HT1080 (cell line): ENCODE measurements at regions not wholly inside any gene's neighbourhood (a gene's known extent, or its start where the extent isn't known, plus 50 kb on each side); places are given as distances from the start of the nearest gene placed in this dataset.
"Not testable (repeated sequence)": the region's sequence is repeated elsewhere in the genome, so short reads cannot be mapped to it uniquely, and the experiment has no call there.

Experiments
- DNase-seq: peaks from one replicate; pipeline ENCODE4 v3.0.0-alpha.2; 2015; ENCODE audit warnings: low read depth

DNA sequence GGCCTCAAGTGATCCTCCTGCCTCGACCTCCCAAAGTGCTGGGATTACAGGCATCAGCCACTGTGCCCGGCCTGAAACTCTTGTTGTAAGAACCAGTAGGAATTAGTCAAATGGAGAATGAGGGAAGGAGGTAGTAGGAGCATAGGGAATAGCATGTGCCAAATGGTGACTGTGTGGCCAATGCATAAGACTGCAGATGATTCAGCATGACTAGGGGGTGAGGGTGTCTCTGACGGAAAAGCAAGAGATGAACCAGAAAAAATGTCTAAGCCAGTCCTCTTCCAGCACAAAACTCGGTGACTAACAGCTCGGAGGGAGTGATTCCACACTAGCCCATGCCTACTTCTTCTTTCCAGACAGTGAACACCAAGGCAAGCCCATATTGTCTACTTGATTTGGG lies 58.2 kb upstream of the DUSP21 start:
- peak; percentile 80 for DNase-seq

DNA sequence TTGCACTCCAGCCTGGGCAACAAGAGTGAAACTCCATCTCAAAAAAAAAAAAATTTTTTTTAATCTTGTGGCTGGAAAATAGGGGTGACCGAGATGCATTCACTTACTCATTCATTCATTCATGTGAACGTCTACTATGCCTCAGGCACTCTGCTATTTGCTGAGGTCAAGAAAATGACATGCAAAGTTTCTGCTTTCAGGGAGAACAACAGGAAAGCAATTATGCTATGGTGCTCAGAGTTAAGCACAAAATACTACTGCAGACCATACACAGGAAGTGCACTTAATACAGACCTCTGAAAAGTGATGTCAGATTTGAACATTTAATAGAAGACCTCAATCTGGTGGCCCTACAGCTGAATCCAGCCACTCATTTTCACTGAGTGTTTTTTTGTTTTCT lies 59.6 kb upstream of the DUSP21 start:
- DNase-seq, result no peak

DNA sequence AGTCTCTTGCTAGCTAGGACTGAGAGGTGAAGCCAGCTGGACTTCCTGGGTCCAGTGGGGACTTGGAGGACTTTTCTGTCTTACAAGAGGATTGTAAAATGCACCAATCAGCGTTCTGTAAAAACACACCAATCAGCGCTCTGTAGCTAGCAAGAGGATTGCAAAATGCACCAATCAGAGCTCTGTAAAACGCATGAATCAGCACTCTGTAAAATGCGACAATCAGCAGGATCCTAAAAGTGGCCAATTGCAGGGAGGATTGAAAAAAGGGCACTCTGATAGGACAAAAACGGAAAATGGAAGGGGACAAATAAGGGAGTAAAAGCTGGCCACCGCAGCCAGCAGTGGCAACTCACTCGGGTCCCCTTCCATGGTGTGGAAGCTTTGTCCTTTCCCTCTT lies 65.6 kb upstream of the DUSP21 start:
- DNase-seq, result no peak

DNA sequence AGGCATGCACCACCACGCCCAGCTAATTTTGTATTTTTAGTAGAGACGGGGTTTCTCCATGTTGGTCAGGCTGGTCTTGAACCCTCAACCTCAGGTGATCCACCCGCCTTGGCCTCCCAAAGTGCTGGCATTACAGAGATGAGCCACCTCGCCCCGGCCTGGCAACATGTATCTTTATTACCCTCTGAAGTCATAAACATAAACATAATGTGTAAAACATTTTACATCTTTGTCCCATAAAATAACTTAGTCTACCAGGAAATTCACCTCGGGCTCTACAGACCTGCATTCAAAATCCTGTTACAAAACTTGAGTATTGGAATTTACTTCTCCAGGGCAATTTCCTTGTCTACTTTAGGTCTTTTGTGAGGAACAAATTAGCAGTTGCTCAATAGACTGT lies 68.1 kb upstream of the DUSP21 start:
- no peak for DNase-seq

DNA sequence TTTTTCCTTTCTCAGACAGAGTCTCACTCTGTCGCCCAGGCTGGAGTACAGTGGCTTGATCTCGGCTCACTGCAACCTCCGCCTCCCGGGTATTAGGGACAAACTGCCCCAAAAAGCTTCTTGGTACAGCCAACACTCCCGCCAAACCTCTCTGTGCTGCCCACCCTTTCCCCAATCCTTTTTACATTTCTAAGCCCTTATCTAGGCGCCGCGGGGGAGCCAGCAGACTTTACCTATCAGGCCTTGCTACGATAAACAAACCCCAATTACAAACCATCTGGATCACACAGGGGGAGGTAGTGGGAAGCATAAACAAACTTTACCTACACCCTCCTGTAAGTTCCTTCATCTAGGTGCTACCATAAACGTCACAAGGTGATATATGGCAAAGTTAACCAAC lies 69.8 kb upstream of the DUSP21 start:
- not testable (repeated sequence) for DNase-seq

DNA sequence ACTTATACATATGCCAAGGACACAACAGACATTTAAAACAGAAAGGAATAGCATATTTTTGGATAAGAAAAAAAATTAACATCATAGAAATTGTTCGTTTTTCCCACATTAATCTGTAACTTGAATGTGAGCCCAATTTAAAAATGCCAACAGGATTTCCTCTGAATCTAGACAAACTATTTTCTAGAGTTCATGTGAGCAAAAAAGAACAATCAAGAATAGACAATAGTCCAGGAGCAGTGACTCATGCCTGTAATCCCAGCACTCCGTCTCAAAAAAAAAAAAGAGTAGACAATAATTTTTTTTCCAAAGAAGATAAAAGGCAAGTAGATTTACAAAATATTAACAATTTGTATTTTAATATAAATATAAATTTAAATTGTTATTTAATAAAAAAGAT lies 73.7 kb upstream of the DUSP21 start:
- DNase-seq, result peak; percentile 37

DNA sequence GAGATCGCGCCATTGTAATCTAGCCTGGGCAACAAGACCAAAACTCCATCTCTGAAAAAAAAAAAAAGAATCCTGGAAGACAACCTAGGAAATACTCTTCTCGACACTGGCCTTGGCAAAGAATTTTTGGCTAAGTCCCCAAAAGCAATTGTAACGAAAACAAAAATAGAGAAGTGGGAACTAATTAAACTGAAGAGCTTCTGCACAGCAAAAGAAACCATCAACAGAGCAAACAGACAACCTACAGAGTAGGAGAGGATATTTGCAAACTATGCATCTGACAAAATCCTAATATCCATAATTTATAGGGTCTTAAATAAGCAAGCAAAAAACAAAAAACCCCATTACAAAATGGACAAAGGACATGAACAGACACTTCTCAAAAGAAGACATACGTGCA lies 76.5 kb upstream of the DUSP21 start:
- DNase-seq, result no peak

DNA sequence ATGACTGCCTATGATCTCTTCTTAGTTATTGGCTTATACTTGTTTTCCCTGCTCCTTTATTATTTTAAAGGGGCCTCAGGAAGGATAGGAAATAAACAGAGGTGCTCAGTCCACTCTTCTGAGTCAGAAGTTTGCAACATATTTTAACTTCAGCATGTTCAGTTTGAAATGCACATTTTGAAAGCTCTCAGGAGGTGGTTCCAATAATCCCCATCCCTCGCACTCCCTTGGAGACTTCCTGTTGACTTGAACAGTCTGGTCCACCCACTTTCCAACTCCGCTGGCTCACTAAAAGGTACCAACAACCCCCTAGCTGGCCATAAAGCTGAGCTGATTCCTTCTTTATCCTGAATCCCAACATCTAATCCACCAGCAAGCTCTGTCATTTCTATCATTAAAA lies 78.3 kb upstream of the DUSP21 start:
- DNase-seq, result no peak

DNA sequence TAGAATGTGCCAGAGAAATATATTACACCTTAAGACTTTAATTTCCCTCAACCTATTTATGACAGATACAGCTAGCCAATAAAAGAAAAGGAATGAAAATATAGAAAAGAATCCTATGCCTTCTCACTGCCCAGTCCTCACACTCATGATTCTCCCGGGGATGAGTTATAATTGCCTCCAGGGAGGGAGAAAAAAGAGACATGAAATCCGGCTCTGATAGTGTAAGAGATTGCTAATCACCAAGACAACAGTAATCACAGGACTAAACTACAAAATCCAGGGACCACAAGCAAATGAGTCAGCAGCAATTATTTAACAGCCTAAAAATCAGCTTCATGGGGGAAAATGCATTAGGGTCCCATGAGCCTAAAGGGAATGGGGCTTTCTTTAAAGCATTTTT lies 95.9 kb upstream of the DUSP21 start:
- DNase-seq, result peak; percentile 17

DNA sequence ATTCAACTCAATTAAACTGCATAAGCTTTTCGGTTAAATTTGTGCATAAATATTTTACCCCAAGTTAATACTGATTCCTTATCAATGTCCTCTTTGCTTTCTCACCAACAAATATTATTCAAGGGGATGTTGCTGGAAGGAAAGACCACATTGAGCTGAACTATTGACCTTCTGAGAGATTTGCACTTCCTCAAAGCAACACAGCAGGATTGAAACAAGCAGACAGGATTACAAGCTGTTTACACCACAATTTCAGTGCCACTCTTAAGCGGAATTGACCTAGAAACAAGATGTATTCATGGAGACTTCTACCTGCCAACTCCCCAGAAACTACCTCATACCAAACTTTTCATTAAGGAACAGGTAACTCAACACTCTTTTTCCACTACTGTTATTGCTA lies 96.5 kb upstream of the DUSP21 start:
- DNase-seq, result no peak

DNA sequence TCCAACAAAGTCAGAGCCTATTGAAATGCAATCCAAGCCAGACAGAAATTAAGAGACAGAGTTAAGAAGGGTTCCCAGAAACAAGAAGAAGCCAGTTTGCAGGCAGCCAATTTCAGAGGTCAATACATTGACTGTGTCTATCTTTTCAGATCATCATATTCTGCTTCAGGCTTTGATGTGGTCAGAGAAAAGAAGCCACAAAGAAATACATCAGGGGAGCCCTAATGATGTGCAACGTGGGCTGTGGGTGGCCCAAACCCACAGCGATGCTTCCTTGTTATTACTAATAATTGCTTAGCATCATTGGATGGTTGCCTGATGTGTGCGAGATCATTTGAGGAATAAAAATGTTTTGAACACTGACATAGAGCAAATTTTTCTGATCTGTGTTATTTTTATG lies 99.0 kb upstream of the DUSP21 start:
- DNase-seq, result no peak

DNA sequence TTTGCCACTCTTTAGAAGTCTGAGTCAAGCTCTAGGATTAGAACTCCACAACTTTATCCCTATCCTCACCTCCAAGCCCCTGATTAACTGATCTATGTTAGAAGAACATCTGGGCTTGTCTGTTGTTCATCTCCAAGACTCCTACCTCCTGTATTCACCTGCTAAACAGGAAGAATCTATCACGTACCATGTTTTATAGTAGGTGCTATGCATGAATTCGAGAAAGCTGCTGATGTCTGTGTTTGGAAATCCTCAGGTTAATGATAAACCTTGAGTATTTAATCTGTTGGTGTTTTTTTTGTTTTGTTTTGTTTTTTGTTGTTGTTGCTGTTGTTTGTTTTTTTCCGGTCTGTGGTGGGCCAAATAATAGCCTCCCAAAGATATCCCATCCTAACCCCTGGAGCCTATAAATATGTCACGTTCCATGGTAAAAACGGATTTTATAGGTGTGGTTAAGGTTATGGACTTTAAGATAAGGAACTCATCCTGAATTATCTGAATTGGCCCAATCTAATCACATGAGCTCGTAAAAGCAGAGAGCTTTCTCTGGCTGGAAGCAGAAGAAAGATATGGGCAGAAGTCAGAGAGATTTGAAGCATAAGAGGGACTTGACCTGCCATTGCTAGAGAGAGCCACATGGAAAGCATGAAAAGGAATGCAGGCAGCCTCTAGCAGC lies 101.2 kb upstream of the DUSP21 start:
- DNase-seq, result no peak

DNA sequence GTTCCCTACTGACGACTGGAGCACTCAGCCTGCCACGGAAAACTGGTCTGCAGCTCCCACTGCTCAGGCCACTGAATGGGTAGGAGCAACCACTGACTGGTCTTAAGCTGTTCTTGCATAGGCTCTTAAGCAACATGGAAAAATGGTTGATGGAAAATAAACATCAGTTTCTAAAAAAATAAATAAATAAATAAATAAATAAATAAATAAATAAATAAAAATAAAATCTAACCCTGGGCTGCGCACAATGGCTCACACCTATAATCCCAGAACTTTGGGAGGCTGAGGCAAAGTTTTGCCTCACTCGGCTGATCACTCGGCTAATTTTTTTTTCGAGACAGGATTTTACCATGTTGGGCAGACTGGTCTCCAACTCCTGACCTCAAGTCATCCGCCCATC lies 102.0 kb upstream of the DUSP21 start:
- DNase-seq, result not testable (repeated sequence)

DNA sequence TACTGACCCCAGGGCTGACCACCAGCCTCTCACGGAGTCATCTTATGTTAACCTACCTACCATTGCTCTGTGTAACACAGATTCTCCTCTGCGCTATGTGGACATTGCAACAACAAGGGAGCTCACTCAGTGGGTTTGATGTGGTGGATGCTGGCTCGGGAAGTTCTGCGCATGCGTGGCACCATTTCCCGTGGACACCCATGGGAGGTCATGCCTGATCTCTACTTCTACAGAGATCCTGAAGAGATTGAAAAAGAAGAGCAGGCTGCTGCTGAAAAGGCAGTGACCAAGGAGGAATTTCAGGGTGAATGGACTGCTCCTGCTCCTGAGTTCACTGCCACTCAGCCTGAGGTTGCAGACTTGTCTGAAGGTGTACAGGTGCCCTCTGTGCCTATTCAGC lies 102.4 kb upstream of the DUSP21 start:
- not testable (repeated sequence) for DNase-seq

DNA sequence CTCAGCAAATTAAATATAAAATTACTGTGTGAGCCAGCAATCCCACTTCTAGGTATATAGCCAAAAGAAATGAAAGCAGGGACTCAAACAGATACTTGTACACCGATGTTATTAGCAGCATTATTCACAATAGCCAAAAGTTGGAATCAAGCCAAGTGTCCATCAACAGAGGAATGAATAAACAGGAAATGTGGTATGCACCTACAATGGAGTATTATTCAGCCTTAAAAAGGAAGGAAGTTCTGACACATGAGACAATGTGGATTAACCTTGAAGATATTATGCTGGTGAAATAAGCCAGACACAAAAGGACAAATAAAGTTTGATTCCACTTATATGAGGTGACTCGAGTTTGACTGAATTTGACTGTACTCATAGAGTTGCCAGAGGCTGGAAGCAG lies 108.3 kb upstream of the DUSP21 start:
- no peak for DNase-seq

DNA sequence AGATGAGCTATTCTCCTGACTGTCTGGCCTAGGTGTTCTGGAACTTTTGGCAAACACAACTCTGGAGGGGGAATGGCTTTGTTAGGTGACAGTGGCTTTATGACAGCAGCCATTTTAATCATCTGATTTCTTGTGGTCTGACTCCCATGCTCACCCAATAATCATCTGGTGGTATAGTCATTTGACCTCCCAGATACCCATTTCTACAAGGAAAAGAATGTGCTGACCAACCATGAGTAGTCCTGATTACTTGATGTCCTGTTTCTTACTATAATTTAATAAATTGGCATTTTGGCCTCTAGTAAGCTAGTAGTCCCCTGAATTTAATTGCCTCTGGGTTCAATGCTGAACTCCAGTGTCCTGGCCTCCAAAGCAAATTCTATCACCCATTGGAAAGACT lies 109.9 kb upstream of the DUSP21 start:
- DNase-seq, result no peak

DNA sequence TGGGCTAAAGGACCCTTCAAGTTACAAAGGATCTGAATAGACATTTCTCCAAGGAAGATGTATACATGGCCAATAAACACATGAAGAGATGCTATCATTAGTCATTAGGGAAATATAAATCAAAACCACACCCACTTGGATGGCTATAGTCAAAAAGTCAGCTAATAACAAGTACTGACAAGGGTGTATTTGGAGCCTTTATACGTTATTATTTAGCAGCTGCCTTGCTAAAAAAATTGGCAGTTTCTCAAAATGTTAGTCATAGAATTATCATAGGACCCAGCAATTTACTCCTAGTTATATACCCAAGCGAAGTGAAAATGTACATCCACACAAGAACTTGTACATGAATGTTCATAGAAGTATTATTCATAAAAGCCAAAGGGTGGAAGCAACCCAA lies 112.7 kb upstream of the DUSP21 start:
- no peak for DNase-seq

DNA sequence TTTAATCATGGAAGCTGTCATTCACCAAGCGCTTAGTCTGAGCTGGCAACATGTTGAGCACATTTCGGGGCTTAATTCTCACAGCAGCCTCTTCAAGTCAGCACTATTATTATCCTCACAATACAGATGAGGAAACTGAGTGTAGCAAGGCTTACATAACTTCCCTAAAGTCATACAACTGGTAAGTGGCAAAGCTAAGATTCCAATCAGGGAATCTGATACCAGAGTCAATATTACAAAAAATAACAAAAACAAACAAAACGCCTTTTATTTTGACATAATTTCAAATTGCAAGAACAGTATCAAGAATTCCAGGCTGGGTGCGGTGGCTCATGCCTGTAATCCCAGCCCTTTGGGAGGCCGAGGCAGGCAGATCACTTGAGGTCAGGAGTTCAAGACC lies 120.4 kb upstream of the DUSP21 start:
- DNase-seq, result no peak

DNA sequence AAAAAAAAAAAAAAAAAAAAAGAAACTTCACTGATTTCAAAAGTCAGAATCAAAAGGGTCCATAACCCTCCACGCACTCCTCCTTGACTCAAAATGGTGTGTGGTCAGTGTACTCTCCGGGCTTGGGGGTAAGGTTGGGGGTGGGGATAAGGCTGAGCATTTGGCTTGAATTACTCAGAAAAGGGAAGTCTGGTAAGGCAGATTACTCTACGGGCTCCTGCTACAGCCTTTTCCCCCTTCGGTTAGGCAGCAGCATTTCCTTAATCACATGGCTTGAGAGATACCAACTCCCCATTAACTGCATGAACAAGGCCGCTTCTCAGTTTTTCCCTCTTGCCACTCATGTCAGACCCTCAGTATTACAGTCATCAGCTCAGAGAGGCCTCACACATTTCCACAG lies 135.4 kb upstream of the DUSP21 start:
- no peak for DNase-seq

DNA sequence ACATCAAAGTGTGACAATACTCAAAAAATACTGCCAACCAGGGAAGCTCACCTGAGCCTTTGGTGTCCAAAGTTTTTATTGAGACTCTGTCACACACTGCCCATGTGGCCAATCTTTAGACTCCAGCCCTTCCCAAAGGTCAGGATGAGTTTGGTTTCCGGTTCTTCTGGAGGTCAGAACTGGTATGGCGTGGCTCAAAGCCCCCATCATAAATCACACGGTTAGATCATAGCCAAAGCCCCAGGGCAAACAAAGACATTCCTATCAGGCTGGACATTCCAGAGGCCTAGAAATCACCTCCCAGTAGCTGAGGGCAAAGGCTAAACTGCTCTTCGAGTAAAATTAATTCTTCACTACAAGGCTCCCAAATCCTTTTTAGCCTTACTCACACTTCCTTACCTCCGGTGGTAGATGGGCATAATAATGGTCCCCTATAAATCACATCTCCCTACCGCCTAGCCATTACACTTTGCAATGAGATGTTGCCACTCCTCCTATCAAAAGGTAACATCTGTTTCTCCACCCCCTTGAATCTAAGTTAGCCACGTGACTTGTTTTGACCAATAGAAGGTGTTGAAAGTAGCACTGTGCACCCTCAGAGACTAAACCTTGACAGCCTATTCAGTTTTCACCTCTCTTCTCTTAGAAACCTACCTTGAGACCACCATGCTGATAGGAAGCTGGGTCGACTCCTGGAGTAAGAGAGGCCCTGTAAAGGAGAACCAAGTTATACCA lies 137.8 kb upstream of the DUSP21 start:
- peak; percentile 0 for DNase-seq

DNA sequence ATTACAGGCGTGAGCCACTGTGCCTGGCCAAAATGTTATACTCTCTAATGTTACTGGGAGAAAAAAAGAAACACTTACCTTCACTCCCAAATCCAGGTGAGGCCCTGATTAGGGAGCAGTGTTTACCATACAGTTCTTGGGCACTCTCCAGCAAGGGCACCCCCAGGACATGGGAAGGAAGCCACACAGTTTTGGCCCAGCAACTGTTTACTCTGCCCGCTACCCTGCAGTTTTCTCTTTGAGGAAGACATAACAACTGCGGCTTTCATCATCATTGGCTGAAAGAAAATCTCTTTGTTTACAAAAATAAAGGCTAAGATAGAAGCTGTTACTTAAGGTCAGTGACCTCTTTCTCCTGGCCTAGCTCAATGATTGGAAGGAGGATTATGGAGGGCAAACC lies 145.5 kb upstream of the DUSP21 start:
- no peak for DNase-seq

DNA sequence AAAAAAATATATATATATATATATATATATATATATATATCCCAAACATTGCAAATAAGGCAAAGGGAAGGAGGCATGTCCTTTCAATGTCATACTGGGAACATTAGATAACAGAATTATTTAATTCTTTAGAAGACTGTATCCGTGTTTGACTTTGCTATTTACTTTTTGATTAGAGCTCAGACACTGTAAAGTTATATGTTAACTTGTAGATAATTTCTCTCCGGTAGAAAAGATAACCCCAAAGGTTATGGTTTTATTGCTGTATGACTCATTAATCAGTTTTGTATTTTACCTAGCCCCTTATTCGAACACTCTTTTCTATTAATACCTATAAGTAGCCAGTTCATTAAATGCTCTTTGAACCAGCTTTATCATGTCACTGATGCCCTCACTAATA lies 150.6 kb upstream of the DUSP21 start:
- no peak for DNase-seq

DNA sequence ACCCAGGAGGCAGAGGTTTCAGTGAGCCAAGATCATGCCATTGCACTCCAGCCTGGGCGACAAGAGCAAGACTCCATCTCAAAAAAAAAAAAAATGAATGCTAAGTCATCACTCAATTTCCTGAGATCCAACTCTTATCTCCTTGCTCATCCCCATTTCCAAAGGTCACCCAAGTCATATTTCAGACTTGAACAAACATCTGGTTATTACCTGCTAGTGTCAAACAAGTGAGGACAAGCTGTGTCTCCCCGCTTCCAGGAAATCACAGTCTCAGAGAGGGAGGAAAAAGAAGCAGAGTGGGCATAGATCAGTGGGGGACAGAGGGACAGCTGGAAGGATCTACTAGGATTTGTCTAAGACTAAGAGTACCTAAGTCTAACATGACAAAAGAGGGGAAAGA lies 147.5 kb upstream of the FUNDC1 start:
- DNase-seq, result no peak
